ENCODE measurements at regions not wholly inside any gene's neighbourhood (a gene's known extent, or its start where the extent isn't known, plus 50 kb on each side); places are given as distances from the start of the nearest gene placed in this dataset.

DNA sequence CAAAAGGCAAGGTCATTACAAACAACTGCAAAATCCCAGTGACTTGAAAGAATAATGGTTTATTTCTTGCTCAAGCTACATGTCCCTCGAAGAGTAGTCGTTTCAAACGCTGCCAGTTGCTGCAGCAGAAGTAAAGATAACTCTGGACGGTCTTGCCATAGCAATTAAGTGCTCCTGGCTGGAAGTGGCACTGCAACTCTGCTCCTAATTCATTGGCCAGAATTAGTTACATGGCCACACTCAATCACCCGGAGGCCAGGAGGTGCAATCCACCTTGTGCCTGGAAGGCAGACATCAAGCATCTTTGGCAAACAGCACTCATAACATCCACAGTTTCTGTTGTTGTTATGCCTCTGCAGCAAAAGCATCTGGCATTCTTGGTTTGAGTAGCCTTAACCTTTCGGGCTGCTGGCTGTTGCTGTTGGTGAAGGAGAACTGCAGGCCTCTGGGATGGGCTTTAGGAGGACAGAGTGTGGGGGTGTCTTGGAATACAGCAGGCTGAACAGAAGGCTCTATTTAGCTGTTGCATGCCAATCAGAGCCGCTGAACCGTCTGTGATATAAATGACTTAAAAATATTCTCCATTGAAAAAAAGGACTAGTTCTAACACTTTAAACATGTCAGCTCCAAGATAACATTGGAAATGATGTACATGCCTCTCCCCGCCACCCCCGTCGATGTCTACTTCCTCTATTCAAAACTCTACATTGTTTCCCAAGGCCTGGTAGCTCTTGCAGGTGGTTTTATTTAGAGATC, 123.5 kb upstream of the DYRK2 start:
- DNase-seq (ENCODE audit: low spot score) = no peak
- H3K27ac ChIP-seq = no peak overlapping the region
- ChIA-PET CTCF (no interaction called here), POLR2A (ENCODE audit: low non-redundant PET) (no interaction called here)
- TF ChIP-seq, protein P1, sequence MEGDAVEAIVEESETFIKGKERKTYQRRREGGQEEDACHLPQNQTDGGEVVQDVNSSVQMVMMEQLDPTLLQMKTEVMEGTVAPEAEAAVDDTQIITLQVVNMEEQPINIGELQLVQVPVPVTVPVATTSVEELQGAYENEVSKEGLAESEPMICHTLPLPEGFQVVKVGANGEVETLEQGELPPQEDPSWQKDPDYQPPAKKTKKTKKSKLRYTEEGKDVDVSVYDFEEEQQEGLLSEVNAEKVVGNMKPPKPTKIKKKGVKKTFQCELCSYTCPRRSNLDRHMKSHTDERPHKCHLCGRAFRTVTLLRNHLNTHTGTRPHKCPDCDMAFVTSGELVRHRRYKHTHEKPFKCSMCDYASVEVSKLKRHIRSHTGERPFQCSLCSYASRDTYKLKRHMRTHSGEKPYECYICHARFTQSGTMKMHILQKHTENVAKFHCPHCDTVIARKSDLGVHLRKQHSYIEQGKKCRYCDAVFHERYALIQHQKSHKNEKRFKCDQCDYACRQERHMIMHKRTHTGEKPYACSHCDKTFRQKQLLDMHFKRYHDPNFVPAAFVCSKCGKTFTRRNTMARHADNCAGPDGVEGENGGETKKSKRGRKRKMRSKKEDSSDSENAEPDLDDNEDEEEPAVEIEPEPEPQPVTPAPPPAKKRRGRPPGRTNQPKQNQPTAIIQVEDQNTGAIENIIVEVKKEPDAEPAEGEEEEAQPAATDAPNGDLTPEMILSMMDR (conservative IDR thresholded peaks at IDR 0.05; ENCODE audit: low read depth) = no peak

DNA sequence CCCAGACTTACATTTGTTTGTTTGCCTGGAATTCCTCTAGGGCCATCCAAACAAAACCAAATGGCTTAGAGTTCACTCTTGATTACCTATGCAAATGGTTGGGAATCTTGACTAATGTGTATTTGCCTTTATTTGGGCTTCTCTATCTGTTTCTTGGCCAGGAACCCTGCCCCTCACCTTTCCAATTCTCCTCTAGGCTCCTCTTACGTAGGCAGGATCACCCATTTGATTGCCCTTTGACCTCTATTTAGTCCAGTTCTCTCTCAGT, 123.0 kb upstream of the DYRK2 start:
- TF ChIP-seq, protein P1 (conservative IDR thresholded peaks at IDR 0.05; ENCODE audit: low read depth) = no peak
- no peak overlapping the region for H3K27ac ChIP-seq
- DNase-seq (ENCODE audit: low spot score) = no peak
- ChIA-PET CTCF (interaction anchor here (0.6 kb wide), 1 partner anchor 94 kb away, joined by 3 read pairs; no protein-coding TSS in a partner anchor), POLR2A (ENCODE audit: low non-redundant PET) (no interaction called here)

DNA sequence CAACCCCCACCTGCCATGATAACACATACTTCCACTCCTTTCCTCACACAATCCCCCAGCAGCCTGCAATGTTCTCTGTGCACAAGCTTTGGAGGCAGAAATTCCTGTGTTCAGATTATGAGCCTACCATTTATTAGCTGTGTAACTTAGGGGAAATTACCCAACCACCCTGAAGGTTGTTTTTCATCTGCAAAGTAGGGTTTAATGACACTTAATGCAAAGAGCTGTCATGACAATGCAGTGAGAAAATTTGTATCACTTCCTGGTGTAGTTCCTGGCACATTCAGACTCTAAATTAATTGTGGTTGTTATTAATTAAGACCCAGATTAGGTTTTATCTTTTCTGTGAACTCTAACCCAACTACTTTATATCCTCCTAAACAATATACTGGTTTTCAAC, 122.4 kb upstream of the DYRK2 start:
- no peak overlapping the region for H3K27ac ChIP-seq

DNA sequence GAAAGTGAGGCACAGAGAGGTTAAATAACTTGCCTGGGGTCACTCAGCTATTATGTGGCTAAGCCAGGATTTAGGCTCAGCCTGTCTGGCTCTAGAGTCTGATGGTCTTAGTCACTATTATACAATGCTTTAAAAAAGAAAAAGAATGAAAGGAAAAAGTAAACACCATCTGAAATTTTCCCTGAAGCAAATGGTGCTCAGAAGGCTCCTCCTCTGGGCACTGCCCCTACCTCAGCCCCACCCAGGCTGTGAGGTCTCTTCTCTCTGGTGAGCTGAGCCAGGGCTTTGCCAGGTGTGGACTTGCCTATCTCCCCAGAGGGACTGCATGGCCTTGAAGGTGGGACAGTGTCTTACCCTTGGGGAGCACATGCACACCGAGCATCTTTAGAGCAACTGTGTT, 117.5 kb upstream of the DYRK2 start:
- CTCF ChIA-PET = no interaction called here
- peak overlapping the region; percentile 52 for H3K27ac ChIP-seq
- TF ChIP-seq, protein P1 (conservative IDR thresholded peaks at IDR 0.05; ENCODE audit: low read depth) = no peak
- DNase-seq (ENCODE audit: low spot score) = no peak
- POLR2A ChIA-PET (ENCODE audit: low non-redundant PET) = no interaction called here

More for the DNA sequence above, 122.4 kb upstream of the DYRK2 start:
- TF ChIP-seq, protein P1 (conservative IDR thresholded peaks at IDR 0.05; ENCODE audit: low read depth) = no peak
- no peak for DNase-seq (ENCODE audit: low spot score)
- ChIA-PET POLR2A (ENCODE audit: low non-redundant PET) (no interaction called here), CTCF (interaction anchor here (0.6 kb wide), 1 partner anchor 95 kb away, joined by 3 read pairs; no protein-coding TSS in a partner anchor)

DNA sequence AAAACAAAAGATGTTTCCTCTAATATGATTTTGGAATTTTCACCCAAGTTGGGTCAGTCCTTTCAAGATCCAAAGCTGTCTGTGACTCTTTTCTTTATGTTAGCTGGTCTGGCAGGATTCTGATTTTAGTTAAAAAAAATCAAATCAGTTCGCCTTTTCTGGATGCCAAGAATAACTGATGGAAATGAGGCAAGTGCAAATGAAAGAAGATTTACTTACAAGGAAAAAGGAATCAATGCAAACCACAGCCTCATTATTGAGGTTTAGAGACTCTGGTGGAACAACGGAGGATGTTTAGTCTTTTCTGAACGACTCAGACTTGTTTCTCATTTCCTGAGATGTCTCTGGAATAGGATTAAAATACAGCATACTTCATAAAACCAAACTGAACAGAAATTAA, 117.0 kb upstream of the DYRK2 start:
- H3K27ac ChIP-seq = peak overlapping the region; percentile 52
- POLR2A ChIA-PET (ENCODE audit: low non-redundant PET) = no interaction called here
- CTCF ChIA-PET = no interaction called here
- TF ChIP-seq, protein P1 (conservative IDR thresholded peaks at IDR 0.05; ENCODE audit: low read depth) = no peak
- no peak for DNase-seq (ENCODE audit: low spot score)

DNA sequence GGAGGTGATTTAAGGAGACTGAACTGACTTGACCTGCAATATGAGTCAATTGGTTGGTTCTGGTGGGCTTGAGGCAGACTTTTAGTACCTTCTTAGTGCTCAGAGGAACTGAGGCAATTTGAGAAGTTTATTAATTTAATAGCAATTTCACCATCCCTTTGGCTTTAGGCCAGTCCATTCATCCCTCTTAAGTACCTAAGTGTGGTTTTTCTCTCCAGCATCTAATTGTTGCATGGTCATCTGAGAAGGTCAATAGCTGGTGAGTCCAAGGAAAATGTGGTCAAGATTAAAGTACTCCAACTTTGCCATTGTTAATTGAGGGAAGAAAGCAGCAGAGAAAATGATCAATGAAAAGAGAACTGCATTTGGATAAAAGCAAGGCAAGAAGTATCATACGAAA, 115.4 kb upstream of the DYRK2 start:
- TF ChIP-seq, protein P1 (conservative IDR thresholded peaks at IDR 0.05; ENCODE audit: low read depth) = no peak
- ChIA-PET POLR2A (ENCODE audit: low non-redundant PET) (no interaction called here), CTCF (no interaction called here)
- no peak overlapping the region for H3K27ac ChIP-seq
- DNase-seq (ENCODE audit: low spot score) = no peak

Measured in RWPE1 (cell line).